ENCODE measurements at regions not wholly inside any gene's neighbourhood (a gene's known extent, or its start where the extent isn't known, plus 50 kb on each side); places are given as distances from the start of the nearest gene placed in this dataset.
A peak's percentile ranks its signal among the peaks of the same experiment; 100 is the strongest.

DNA sequence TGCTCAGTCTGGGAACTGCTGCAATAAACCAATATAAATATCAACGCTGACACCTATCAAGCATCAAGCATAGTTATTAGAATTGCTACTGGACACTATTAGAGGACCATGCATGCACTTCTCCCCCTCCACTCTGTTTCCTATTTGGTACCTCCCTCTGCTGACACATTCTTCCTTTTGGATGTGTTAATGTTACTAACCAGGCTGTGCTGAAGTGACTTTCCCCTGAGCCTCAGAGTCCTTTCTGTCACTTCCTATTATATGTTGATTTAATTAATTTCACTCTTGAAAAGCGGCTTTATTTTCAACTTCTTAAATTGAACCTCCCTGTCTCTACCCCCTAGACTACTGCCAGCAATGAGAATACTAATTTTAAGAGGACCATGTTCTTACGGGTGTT, 379.1 kb downstream of the MCTP2 start:
- H3K36me3 ChIP-seq (ENCODE audit: low read depth), result no peaks in the 10 kb centered on the region
- no peaks in the 10 kb centered on the region for H3K27me3 ChIP-seq (ENCODE audit: insufficient read depth, poor library complexity, severe bottlenecking)
- no peak for TF ChIP-seq CTCF (IDR thresholded peaks at IDR 0.05; ENCODE audit: poor library complexity, severe bottlenecking)
- H3K4me3 ChIP-seq (ENCODE audit: severe bottlenecking), result no peak overlapping the region
- no peak overlapping the region for H3K27ac ChIP-seq (ENCODE audit: poor library complexity, severe bottlenecking)
- DNase-seq (ENCODE audit: low spot score) (no peak), ATAC-seq (ENCODE audit: low read depth) (no peak)
- no peaks in the 10 kb centered on the region for H3K9me3 ChIP-seq (ENCODE audit: severe bottlenecking)
- no peaks in the 10 kb centered on the region for H3K4me1 ChIP-seq (ENCODE audit: insufficient read depth, poor library complexity, severe bottlenecking)

DNA sequence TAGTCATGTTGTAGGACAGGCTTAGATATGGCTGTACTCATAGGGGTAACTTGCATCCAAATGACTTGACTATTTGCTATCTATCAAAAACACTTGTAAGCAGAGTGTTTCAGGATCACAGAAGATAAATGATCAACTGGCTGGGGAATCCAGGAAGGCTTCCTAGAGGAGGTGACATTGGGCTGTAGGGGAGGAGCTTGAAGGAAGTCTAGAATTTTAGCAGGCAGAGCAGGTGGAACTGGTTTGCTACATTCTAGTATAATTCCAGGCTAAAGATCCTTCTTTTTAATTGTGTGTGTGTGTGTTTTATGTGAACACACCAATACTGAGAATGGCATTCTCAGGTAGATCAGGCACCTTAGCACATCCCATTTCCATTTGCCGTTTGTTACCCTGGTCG, 380.3 kb downstream of the MCTP2 start:
- H3K4me1 ChIP-seq (ENCODE audit: insufficient read depth, poor library complexity, severe bottlenecking), result no peaks in the 10 kb centered on the region
- no peak for TF ChIP-seq CTCF (IDR thresholded peaks at IDR 0.05; ENCODE audit: poor library complexity, severe bottlenecking)
- no peak overlapping the region for H3K4me3 ChIP-seq (ENCODE audit: severe bottlenecking)
- ATAC-seq (ENCODE audit: low read depth) (no peak), DNase-seq (ENCODE audit: low spot score) (no peak)
- H3K27me3 ChIP-seq (ENCODE audit: insufficient read depth, poor library complexity, severe bottlenecking), result no peaks in the 10 kb centered on the region
- H3K27ac ChIP-seq (ENCODE audit: poor library complexity, severe bottlenecking), result no peak overlapping the region
- H3K36me3 ChIP-seq (ENCODE audit: low read depth), result no peaks in the 10 kb centered on the region
- H3K9me3 ChIP-seq (ENCODE audit: severe bottlenecking), result no peaks in the 10 kb centered on the region

- DNase-seq (ENCODE audit: low spot score), result no peak
Measured at GRCh38 chr15:94615688-94616087, 384.3 kb downstream of the MCTP2 start.

GRCh38 chr15:94620632-94621031, 389.3 kb downstream of the MCTP2 start:
- no peak for TF ChIP-seq CTCF (IDR thresholded peaks at IDR 0.05; ENCODE audit: poor library complexity, severe bottlenecking)
- ATAC-seq (ENCODE audit: low read depth) (peak; percentile 62), DNase-seq (ENCODE audit: low spot score) (no peak)
- no peaks in the 10 kb centered on the region for H3K9me3 ChIP-seq (ENCODE audit: severe bottlenecking)
- no peaks in the 10 kb centered on the region for H3K4me1 ChIP-seq (ENCODE audit: insufficient read depth, poor library complexity, severe bottlenecking)
- no peak overlapping the region for H3K27ac ChIP-seq (ENCODE audit: poor library complexity, severe bottlenecking)
- no peaks in the 10 kb centered on the region for H3K36me3 ChIP-seq (ENCODE audit: low read depth)
- H3K4me3 ChIP-seq (ENCODE audit: severe bottlenecking), result no peak overlapping the region
- H3K27me3 ChIP-seq (ENCODE audit: insufficient read depth, poor library complexity, severe bottlenecking), result no peaks in the 10 kb centered on the region

More at GRCh38 chr15:94615688-94616087, 384.3 kb downstream of the MCTP2 start:
- Histone ChIP-seq H3K36me3 (ENCODE audit: low read depth) (no peaks in the 10 kb centered on the region), H3K27me3 (ENCODE audit: insufficient read depth, poor library complexity, severe bottlenecking) (no peaks in the 10 kb centered on the region), H3K9me3 (ENCODE audit: severe bottlenecking) (no peaks in the 10 kb centered on the region), H3K4me3 (ENCODE audit: severe bottlenecking) (no peak overlapping the region), H3K27ac (ENCODE audit: poor library complexity, severe bottlenecking) (no peak overlapping the region), H3K4me1 (ENCODE audit: insufficient read depth, poor library complexity, severe bottlenecking) (no peaks in the 10 kb centered on the region)
- no peak for TF ChIP-seq CTCF (IDR thresholded peaks at IDR 0.05; ENCODE audit: poor library complexity, severe bottlenecking)
- no peak for ATAC-seq (ENCODE audit: low read depth)

DNA sequence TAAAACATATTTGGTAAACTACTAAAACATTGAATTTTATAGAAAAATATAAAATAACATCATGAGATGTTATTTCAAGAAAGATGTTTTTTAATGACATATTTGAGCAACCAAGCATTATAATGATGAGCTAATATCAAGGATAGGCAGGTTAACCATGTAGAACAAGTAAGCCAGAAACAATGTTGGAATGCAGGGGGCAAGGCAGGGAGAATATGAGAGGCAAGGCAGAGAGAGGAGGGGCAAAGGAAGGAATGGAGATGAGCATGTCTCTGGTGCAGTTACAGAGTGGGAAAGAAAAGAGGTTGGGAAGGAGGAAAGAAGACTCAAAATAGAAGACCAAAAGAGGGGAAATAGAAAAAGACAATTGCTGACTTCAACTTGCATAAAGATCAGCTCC, 390.4 kb downstream of the MCTP2 start:
- H3K4me1 ChIP-seq (ENCODE audit: insufficient read depth, poor library complexity, severe bottlenecking), result no peaks in the 10 kb centered on the region
- no peaks in the 10 kb centered on the region for H3K9me3 ChIP-seq (ENCODE audit: severe bottlenecking)
- no peak for TF ChIP-seq CTCF (IDR thresholded peaks at IDR 0.05; ENCODE audit: poor library complexity, severe bottlenecking)
- H3K27ac ChIP-seq (ENCODE audit: poor library complexity, severe bottlenecking), result no peak overlapping the region
- no peaks in the 10 kb centered on the region for H3K36me3 ChIP-seq (ENCODE audit: low read depth)
- H3K4me3 ChIP-seq (ENCODE audit: severe bottlenecking), result no peak overlapping the region
- no peaks in the 10 kb centered on the region for H3K27me3 ChIP-seq (ENCODE audit: insufficient read depth, poor library complexity, severe bottlenecking)
- ATAC-seq (ENCODE audit: low read depth), result no peak
- no peak for DNase-seq (ENCODE audit: low spot score)
